ENCODE measurements at regions not wholly inside any gene's neighbourhood (a gene's known extent, or its start where the extent isn't known, plus 50 kb on each side); places are given as distances from the start of the nearest gene placed in this dataset.

DNA sequence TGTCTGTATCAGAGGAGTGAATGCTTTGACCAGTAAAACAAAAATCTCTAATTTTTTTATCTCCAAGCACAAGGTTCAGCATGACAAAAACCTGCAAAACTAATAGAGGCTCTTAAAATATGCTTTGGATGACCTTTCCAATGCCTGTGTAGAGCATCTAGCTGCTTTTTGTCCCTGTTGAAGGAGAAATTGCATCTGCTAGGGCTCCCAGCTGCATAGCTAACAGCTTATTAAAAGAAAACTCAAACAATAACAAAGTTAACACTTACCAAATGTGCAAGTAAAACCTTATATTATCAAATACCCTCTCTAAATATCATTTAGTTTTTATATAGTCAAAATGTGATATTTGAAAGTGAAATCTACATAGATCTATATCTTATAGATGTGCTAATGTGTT is 378.6 kb downstream of the CD109 start (continued):
- TF ChIP-seq, protein P1, sequence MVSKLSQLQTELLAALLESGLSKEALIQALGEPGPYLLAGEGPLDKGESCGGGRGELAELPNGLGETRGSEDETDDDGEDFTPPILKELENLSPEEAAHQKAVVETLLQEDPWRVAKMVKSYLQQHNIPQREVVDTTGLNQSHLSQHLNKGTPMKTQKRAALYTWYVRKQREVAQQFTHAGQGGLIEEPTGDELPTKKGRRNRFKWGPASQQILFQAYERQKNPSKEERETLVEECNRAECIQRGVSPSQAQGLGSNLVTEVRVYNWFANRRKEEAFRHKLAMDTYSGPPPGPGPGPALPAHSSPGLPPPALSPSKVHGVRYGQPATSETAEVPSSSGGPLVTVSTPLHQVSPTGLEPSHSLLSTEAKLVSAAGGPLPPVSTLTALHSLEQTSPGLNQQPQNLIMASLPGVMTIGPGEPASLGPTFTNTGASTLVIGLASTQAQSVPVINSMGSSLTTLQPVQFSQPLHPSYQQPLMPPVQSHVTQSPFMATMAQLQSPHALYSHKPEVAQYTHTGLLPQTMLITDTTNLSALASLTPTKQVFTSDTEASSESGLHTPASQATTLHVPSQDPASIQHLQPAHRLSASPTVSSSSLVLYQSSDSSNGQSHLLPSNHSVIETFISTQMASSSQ (IDR thresholded peaks at IDR 0.05; ENCODE audit: low read depth): no peak
- TF ChIP-seq, protein P1 (CRISPR knock-in tag; IDR thresholded peaks at IDR 0.05; ENCODE audit: borderline replicate concordance): no peak

DNA sequence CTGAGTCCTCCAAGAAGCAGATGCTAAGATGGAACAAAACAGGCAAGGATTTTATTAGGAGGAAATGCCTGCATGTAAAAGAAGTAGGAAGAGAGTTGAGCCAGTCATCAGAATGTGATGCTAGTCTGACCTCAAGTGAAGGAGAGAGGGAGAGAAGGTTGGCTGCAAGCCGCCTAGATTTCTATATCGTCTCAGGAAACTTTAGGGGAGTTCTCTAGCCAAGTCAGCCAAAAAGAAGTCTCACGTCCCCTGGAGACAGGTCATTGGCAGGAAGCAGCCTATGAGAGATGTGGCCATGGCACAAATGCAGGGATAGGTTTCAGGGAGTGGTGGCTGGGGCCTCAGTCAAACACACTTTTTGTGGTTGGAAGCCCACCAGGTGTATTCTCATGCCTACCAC is 378.0 kb downstream of the CD109 start:
- 2% methylated on average over 3 of the region's 3 CpGs for WGBS (ENCODE audit: low lambda C conversion rate)
- Histone ChIP-seq H3K9me3 (ENCODE audit: low read length) (no peaks in the 10 kb centered on the region), H2AFZ (ENCODE audit: low read length) (no peak overlapping the region), H3K36me3 (replicated peaks in 1 of 2; ENCODE audit: control insufficient read depth in 1 of 2, insufficient read depth in 2 of 2, low read length in 2 of 2) (no peaks in the 10 kb centered on the region), H3K4me2 (ENCODE audit: low read depth, low read length) (no peak overlapping the region), H3K4me3 (replicated peaks in 1 of 3; ENCODE audit: insufficient read depth in 1 of 3, low read depth in 2 of 3, low read length in 3 of 3) (no peak overlapping the region), H3K79me2 (ENCODE audit: insufficient read depth, low read length) (no peaks in the 10 kb centered on the region), H3K27me3 (ENCODE audit: control insufficient read depth in 1 of 2, insufficient read depth in 2 of 2, low read length in 2 of 2) (no peaks in the 10 kb centered on the region), H3K27ac (ENCODE audit: extremely low read length, insufficient read depth, low read length) (no peak overlapping the region), H4K20me1 (ENCODE audit: insufficient read depth, low read length) (no peaks in the 10 kb centered on the region), H3K4me1 (ENCODE audit: insufficient read depth, low read length) (no peaks in the 10 kb centered on the region), H3K9ac (ENCODE audit: insufficient read depth, low read depth, low read length) (no peak overlapping the region)
- no peak for DNase-seq (ENCODE audit: low spot score)
- no peak for FAIRE-seq
- no TSS peak for BruUV-seq (replicated peaks)
- POLR2A ChIA-PET: no interaction called here
- CTCF ChIA-PET (ENCODE audit: low intra/inter-chr PET ratio, low total read pairs): no interaction called here
- no peak for ATAC-seq
- intact Hi-C loops (cut with micrococcal nuclease; ENCODE audit: unreplicated experiment): no loop called here
- in situ Hi-C loops (cut with HindIII; ENCODE audit: extremely low pct_ligation_motif_present, low pct_unique_long_range_greater_than_20kb): no loop called here
- TF ChIP-seq, protein P2, sequence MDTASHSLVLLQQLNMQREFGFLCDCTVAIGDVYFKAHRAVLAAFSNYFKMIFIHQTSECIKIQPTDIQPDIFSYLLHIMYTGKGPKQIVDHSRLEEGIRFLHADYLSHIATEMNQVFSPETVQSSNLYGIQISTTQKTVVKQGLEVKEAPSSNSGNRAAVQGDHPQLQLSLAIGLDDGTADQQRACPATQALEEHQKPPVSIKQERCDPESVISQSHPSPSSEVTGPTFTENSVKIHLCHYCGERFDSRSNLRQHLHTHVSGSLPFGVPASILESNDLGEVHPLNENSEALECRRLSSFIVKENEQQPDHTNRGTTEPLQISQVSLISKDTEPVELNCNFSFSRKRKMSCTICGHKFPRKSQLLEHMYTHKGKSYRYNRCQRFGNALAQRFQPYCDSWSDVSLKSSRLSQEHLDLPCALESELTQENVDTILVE (CRISPR knock-in tag; IDR thresholded peaks at IDR 0.05): no peak
- no peak for TF ChIP-seq ZFP36L1 (CRISPR knock-in tag; IDR thresholded peaks at IDR 0.05)
- no peak for TF ChIP-seq ELF3 (CRISPR knock-in tag; IDR thresholded peaks at IDR 0.05)
- TF ChIP-seq ZNF768 (CRISPR knock-in tag; IDR thresholded peaks at IDR 0.05): no peak
- TF ChIP-seq, protein P3, sequence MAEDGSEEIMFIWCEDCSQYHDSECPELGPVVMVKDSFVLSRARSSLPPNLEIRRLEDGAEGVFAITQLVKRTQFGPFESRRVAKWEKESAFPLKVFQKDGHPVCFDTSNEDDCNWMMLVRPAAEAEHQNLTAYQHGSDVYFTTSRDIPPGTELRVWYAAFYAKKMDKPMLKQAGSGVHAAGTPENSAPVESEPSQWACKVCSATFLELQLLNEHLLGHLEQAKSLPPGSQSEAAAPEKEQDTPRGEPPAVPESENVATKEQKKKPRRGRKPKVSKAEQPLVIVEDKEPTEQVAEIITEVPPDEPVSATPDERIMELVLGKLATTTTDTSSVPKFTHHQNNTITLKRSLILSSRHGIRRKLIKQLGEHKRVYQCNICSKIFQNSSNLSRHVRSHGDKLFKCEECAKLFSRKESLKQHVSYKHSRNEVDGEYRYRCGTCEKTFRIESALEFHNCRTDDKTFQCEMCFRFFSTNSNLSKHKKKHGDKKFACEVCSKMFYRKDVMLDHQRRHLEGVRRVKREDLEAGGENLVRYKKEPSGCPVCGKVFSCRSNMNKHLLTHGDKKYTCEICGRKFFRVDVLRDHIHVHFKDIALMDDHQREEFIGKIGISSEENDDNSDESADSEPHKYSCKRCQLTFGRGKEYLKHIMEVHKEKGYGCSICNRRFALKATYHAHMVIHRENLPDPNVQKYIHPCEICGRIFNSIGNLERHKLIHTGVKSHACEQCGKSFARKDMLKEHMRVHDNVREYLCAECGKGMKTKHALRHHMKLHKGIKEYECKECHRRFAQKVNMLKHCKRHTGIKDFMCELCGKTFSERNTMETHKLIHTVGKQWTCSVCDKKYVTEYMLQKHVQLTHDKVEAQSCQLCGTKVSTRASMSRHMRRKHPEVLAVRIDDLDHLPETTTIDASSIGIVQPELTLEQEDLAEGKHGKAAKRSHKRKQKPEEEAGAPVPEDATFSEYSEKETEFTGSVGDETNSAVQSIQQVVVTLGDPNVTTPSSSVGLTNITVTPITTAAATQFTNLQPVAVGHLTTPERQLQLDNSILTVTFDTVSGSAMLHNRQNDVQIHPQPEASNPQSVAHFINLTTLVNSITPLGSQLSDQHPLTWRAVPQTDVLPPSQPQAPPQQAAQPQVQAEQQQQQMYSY (CRISPR knock-in tag; IDR thresholded peaks at IDR 0.05): no peak
- TF ChIP-seq GZF1 (CRISPR knock-in tag; IDR thresholded peaks at IDR 0.05): no peak
- TF ChIP-seq MBNL3 (CRISPR knock-in tag; conservative IDR thresholded peaks at IDR 0.05): no peak
- no peak for TF ChIP-seq ZNF570 (CRISPR knock-in tag; IDR thresholded peaks at IDR 0.05; ENCODE audit: borderline replicate concordance)
- TF ChIP-seq XRCC5 (optimal IDR thresholded peaks at IDR 0.05; ENCODE audit: low read length): no peak
- no peak for TF ChIP-seq IRX3 (CRISPR knock-in tag; IDR thresholded peaks at IDR 0.05; ENCODE audit: borderline replicate concordance, low read depth)
- TF ChIP-seq, protein P4, sequence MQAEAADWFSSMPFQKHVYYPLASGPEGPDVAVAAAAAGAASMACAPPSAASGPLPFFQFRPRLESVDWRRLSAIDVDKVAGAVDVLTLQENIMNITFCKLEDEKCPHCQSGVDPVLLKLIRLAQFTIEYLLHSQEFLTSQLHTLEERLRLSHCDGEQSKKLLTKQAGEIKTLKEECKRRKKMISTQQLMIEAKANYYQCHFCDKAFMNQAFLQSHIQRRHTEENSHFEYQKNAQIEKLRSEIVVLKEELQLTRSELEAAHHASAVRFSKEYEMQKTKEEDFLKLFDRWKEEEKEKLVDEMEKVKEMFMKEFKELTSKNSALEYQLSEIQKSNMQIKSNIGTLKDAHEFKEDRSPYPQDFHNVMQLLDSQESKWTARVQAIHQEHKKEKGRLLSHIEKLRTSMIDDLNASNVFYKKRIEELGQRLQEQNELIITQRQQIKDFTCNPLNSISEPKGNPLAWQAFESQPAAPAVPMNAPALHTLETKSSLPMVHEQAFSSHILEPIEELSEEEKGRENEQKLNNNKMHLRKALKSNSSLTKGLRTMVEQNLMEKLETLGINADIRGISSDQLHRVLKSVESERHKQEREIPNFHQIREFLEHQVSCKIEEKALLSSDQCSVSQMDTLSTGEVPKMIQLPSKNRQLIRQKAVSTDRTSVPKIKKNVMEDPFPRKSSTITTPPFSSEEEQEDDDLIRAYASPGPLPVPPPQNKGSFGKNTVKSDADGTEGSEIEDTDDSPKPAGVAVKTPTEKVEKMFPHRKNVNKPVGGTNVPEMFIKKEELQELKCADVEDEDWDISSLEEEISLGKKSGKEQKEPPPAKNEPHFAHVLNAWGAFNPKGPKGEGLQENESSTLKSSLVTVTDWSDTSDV (CRISPR knock-in tag; IDR thresholded peaks at IDR 0.05): no peak

Measured in HepG2 (cell line).